Trophoblast cell (in vitro differentiated cells and primary cell): ENCODE measurements at regions not wholly inside any gene's neighbourhood (a gene's known extent, or its start where the extent isn't known, plus 50 kb on each side); places are given as distances from the start of the nearest gene placed in this dataset.

Experiments used
- DNase-seq, 2 donors: peaks; one replicate each; pipeline ENCODE4 v3.0.0-alpha.2; 2016
- H2AFZ ChIP-seq: 2 replicates; pipeline ENCODE4 v1.6.1; 2013; ENCODE audit warnings: low read length, moderate library complexity, mild to moderate bottlenecking; ENCODE audit not compliant: insufficient read depth, poor library complexity
- H2AK5ac ChIP-seq: 2 replicates; pipeline ENCODE4 v1.6.1; 2013; ENCODE audit warnings: mild to moderate bottlenecking, low read length
- H2BK120ac ChIP-seq: 2 replicates; pipeline ENCODE4 v1.6.1; 2013; ENCODE audit warnings: low read length, mild to moderate bottlenecking, moderate library complexity; ENCODE audit not compliant: insufficient read depth, poor library complexity
- H2BK12ac ChIP-seq: 2 replicates; pipeline ENCODE4 v1.6.1; 2013; ENCODE audit warnings: mild to moderate bottlenecking, low read length, moderate library complexity
- H2BK5ac ChIP-seq: 2 replicates; pipeline ENCODE4 v1.6.1; 2013; ENCODE audit warnings: low read length, low read depth, moderate library complexity, mild to moderate bottlenecking; ENCODE audit not compliant: poor library complexity
- H3K14ac ChIP-seq: 2 replicates; pipeline ENCODE4 v1.6.1; 2013; ENCODE audit warnings: mild to moderate bottlenecking, low read length
- H3K18ac ChIP-seq: 2 replicates; pipeline ENCODE4 v1.6.1; 2013; ENCODE audit warnings: mild to moderate bottlenecking, low read length
- H3K23ac ChIP-seq: 2 replicates; pipeline ENCODE4 v1.6.1; 2013; ENCODE audit warnings: low read length
- H3K27ac ChIP-seq: 2 replicates; pipeline ENCODE4 v1.5.1; 2013; ENCODE audit warnings: low read depth, mild to moderate bottlenecking, inconsistent platforms, low read length, moderate library complexity
- H3K27me3 ChIP-seq: 2 replicates; pipeline ENCODE4 v1.6.1; 2013; ENCODE audit warnings: inconsistent platforms, mild to moderate bottlenecking, low read length, moderate library complexity; ENCODE audit not compliant: insufficient read depth
- H3K36me3 ChIP-seq, 2 experiments: 1 replicate in 1 of 2; 2 replicates in 1 of 2; pipeline ENCODE4 v1.6.1; 2013; ENCODE audit warnings: low read length in 2 of 2, mild to moderate bottlenecking in 2 of 2, moderate library complexity in 1 of 2; ENCODE audit not compliant: insufficient read depth in 2 of 2, control insufficient read depth in 1 of 2
- H3K4ac ChIP-seq: 2 replicates; pipeline ENCODE4 v1.6.1; 2013; ENCODE audit warnings: low read depth, mild to moderate bottlenecking, low read length, moderate library complexity
- H3K4me1 ChIP-seq, 2 experiments: 1 replicate in 1 of 2; 2 replicates in 1 of 2; pipeline ENCODE4 v1.6.1; 2013; ENCODE audit warnings: low read length in 2 of 2, mild to moderate bottlenecking in 2 of 2, moderate library complexity in 1 of 2; ENCODE audit not compliant: insufficient read depth in 2 of 2, control insufficient read depth in 1 of 2
- H3K4me2 ChIP-seq: 2 replicates; pipeline ENCODE4 v1.6.1; 2013; ENCODE audit warnings: inconsistent platforms, mild to moderate bottlenecking, low read length, moderate library complexity
- H3K4me3 ChIP-seq: 2 replicates; pipeline ENCODE4 v1.5.1; 2013; ENCODE audit warnings: mild to moderate bottlenecking, low read depth, low read length, inconsistent platforms
- H3K79me1 ChIP-seq: one replicate; pipeline ENCODE4 v1.6.1; 2013; ENCODE audit warnings: low read length
- H3K79me2 ChIP-seq: 2 replicates; pipeline ENCODE4 v1.6.1; 2013; ENCODE audit warnings: low read length, mild to moderate bottlenecking; ENCODE audit not compliant: control insufficient read depth, insufficient read depth, poor library complexity
- H3K9ac ChIP-seq: 2 replicates; pipeline ENCODE4 v1.6.1; 2013; ENCODE audit warnings: mild to moderate bottlenecking, low read length
- H3K9me3 ChIP-seq: 2 replicates; pipeline ENCODE4 v1.6.1; 2013; ENCODE audit warnings: low read depth, mild to moderate bottlenecking, control low read depth, inconsistent platforms, low read length; ENCODE audit not compliant: insufficient read depth
- H4K12ac ChIP-seq: 2 replicates; pipeline ENCODE4 v1.6.1; 2013; ENCODE audit warnings: low read depth, mild to moderate bottlenecking, low read length, moderate library complexity
- H4K8ac ChIP-seq: 2 replicates; pipeline ENCODE4 v1.6.1; 2013; ENCODE audit warnings: low read depth, mild to moderate bottlenecking, low read length, moderate library complexity
- H4K91ac ChIP-seq: one replicate; pipeline ENCODE4 v1.6.1; 2013; ENCODE audit warnings: low read depth, mild to moderate bottlenecking, low read length, moderate library complexity
- WGBS: extraction: QIAGEN DNeasy Blood & Tissue Kit; methylation state at CpG from one replicate; pipeline ENCODE4 v1.1.7; 2013; ENCODE audit warnings: missing lambda C conversion rate; ENCODE audit not compliant: insufficient read length, insufficient coverage; ENCODE audit errors: extremely low coverage; 5-methylcytosine and 5-hydroxymethylcytosine counted together

GRCh38 chr15:86001200-86001599, 78.5 kb upstream of the AGBL1 start:
- Histone ChIP-seq H2AK5ac (no peak overlapping the region), H3K23ac (no peak overlapping the region), H3K14ac (no peak overlapping the region), H2BK12ac (no peak overlapping the region), H3K79me2 (no peaks in the 10 kb centered on the region), H4K91ac (no peak overlapping the region), H3K4ac (no peak overlapping the region), H2AFZ (no peak overlapping the region), H3K27me3 (no peaks in the 10 kb centered on the region), H2BK5ac (no peak overlapping the region), H3K9ac (no peak overlapping the region), H3K4me1 (no peaks in the 10 kb centered on the region), H3K9me3 (peaks cover 2% of the 10 kb centered on the region), H3K4me3 (no peak overlapping the region), H3K4me2 (no peak overlapping the region), H4K8ac (no peak overlapping the region), H2BK120ac (no peak overlapping the region), H3K79me1 (no peaks in the 10 kb centered on the region), H3K27ac (no peak overlapping the region), H3K36me3 (no peaks in the 10 kb centered on the region), H4K12ac (no peak overlapping the region), H3K18ac (no peak overlapping the region)
- no CpG with 5 or more reads among the region's 4 CpGs for WGBS
- no peak for DNase-seq

GRCh38 chr15:86002444-86002843, 77.2 kb upstream of the AGBL1 start:
- Histone ChIP-seq H2BK5ac (no peak overlapping the region), H4K91ac (no peak overlapping the region), H3K4me1 (no peaks in the 10 kb centered on the region), H3K9me3 (peaks cover 2% of the 10 kb centered on the region), H4K12ac (no peak overlapping the region), H3K4me2 (no peak overlapping the region), H2BK120ac (no peak overlapping the region), H2BK12ac (no peak overlapping the region), H3K27me3 (no peaks in the 10 kb centered on the region), H3K79me1 (no peaks in the 10 kb centered on the region), H3K9ac (no peak overlapping the region), H3K23ac (no peak overlapping the region), H2AFZ (no peak overlapping the region), H3K18ac (no peak overlapping the region), H3K36me3 (no peaks in the 10 kb centered on the region), H3K27ac (no peak overlapping the region), H3K4me3 (no peak overlapping the region), H4K8ac (no peak overlapping the region), H2AK5ac (no peak overlapping the region), H3K14ac (no peak overlapping the region), H3K79me2 (no peaks in the 10 kb centered on the region), H3K4ac (no peak overlapping the region)
- no peak for DNase-seq

GRCh38 chr15:86004061-86004460, 75.6 kb upstream of the AGBL1 start:
- H2AK5ac ChIP-seq, result no peak overlapping the region

DNA sequence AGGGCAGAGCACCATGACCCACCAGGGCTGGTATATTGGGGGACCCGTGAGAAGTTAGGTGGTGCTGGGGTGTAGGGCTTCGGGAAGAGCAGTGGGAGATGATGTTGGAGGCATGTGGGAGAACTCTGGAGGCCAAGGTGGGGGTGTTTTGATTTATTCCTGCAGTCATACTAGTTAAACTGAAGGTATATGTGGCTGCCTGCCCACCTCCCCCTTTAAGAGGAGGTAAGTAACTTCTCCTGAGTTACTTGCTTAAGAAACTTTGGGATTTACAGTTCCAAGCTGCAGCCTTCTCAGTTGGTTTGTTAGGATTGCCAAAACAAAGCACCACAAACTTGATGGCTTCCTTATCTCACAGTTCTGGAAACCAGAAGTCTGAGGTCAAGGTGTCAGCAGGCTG, 73.1 kb upstream of the AGBL1 start:
- no peak overlapping the region for H3K14ac ChIP-seq
- H3K4me3 ChIP-seq, result no peak overlapping the region
- no peak overlapping the region for H2BK5ac ChIP-seq
- DNase-seq, result no peak
- no CpG with 5 or more reads among the region's 2 CpGs for WGBS
- H3K23ac ChIP-seq, result no peak overlapping the region
- H3K4me2 ChIP-seq, result no peak overlapping the region
- H3K79me1 ChIP-seq, result no peaks in the 10 kb centered on the region
- no peak overlapping the region for H3K27ac ChIP-seq
- H3K9ac ChIP-seq, result no peak overlapping the region
- H3K18ac ChIP-seq, result no peak overlapping the region
- H3K4me1 ChIP-seq, result no peaks in the 10 kb centered on the region
- H2BK12ac ChIP-seq, result no peak overlapping the region
- H3K4ac ChIP-seq, result no peak overlapping the region
- H3K79me2 ChIP-seq, result no peaks in the 10 kb centered on the region
- peaks cover 2% of the 10 kb centered on the region for H3K9me3 ChIP-seq
- no peaks in the 10 kb centered on the region for H3K27me3 ChIP-seq
- H2AFZ ChIP-seq, result no peak overlapping the region
- H4K12ac ChIP-seq, result no peak overlapping the region
- H4K8ac ChIP-seq, result no peak overlapping the region
- no peaks in the 10 kb centered on the region for H3K36me3 ChIP-seq
- H2AK5ac ChIP-seq, result no peak overlapping the region
- no peak overlapping the region for H2BK120ac ChIP-seq
- no peak overlapping the region for H4K91ac ChIP-seq

More at GRCh38 chr15:86004061-86004460, 75.6 kb upstream of the AGBL1 start:
- Histone ChIP-seq H4K8ac (no peak overlapping the region), H3K79me1 (no peaks in the 10 kb centered on the region), H3K4ac (no peak overlapping the region), H3K4me2 (no peak overlapping the region), H2BK12ac (no peak overlapping the region), H4K12ac (no peak overlapping the region), H3K79me2 (no peaks in the 10 kb centered on the region), H3K4me3 (no peak overlapping the region), H4K91ac (no peak overlapping the region), H3K27ac (no peak overlapping the region), H3K23ac (no peak overlapping the region), H3K14ac (no peak overlapping the region), H3K4me1 (no peaks in the 10 kb centered on the region), H2BK5ac (no peak overlapping the region), H2AFZ (no peak overlapping the region), H3K9ac (no peak overlapping the region), H3K18ac (no peak overlapping the region), H3K9me3 (peaks cover 2% of the 10 kb centered on the region), H3K27me3 (no peaks in the 10 kb centered on the region), H3K36me3 (no peaks in the 10 kb centered on the region), H2BK120ac (no peak overlapping the region)
- no CpG with 5 or more reads among the region's 4 CpGs for WGBS
- DNase-seq, result no peak
